Kidney glomerular epithelial cell (primary cell): ENCODE measurements at regions not wholly inside any gene's neighbourhood (a gene's known extent, or its start where the extent isn't known, plus 50 kb on each side); places are given as distances from the start of the nearest gene placed in this dataset.

Experiments used
- DNase-seq: peaks from one replicate; lab custom pipeline; 2025; lab: John Stamatoyannopoulos, UW

- no peak for DNase-seq
Measured at GRCh38 chr16:13552062-13552959, 367.6 kb upstream of the ERCC4 start.

DNA sequence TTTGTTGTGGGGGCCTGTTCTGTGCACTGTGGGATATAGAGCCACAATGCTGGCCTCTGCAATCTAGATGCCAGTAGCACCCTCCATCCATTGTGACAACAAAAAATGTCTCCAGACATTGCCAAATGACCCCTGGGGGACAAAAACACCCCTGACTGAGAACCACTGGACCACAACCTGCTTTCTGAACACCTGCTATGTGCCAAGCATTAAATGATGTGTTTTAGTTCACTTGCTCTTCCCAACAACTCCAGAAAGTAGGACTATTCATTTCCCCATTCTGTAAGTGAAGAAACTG, 367.0 kb upstream of the ERCC4 start:
- DNase-seq = no peak

DNA sequence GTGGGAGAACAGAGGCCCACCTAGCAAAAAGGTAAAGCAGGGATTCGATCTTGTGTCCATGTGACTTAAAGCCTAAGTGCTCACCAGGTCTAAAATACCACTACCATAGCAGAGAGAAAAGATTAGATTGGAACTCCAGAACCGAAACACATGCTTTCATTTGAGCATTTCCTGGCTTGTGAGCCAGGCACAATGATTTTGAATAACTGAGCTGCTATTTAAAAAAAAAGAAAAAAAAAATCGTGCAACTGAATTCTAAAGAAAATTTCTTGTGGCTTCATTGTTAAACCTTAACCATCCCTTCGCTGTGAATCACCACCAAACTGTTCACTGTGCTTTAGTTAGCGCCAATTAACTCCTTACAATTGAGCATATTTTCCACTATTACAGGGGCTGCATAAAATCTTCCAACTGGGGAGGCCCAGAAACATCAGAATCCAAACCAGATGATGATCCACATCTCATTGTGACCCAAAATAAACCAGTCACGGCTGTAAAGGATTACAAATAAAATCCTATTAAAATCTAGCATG, 366.4 kb upstream of the ERCC4 start:
- no peak for DNase-seq

- no peak for DNase-seq
Measured at GRCh38 chr16:13554005-13554404, 365.9 kb upstream of the ERCC4 start.

DNA sequence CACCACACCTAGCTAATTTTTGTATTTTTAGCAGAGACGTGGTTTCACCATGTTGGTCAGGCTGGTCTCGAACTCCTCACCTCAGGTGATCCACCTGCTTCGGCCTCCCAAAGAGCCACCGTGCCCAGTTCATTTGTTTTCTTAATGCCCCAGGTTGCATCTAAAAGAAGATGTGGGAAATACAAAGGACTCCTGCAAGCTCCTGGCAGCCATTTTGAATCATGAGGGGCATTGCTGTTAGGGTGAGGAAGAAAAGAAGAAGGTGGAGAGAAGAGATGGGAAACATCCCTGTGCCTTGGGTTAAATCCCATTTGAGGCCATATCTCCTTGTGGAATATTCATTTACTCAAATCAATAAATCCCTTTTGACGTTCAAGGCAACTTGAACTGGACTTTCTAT, 365.3 kb upstream of the ERCC4 start:
- no peak for DNase-seq

GRCh38 chr16:13557418-13557817, 362.5 kb upstream of the ERCC4 start:
- no peak for DNase-seq

- DNase-seq = no peak
Measured at GRCh38 chr16:13558752-13559151, 361.2 kb upstream of the ERCC4 start.

DNA sequence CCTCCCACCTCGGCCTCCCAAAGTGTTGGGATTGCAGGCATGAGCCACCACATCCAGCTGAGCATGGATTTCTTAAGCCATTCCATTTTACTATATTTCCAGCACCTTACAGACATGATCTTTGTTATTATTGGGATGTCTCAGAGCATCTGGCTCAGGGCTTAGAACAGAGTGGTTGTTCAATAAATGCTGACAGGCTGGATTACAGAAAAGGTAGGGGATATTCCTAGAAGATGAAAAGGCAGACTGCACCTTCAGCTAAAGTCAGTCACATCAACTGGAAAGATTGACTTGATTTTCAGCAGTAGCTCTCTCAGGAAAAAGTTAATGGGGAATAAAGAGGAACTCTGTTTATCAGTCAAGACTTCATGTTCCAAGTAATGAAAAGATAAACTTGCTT, 360.3 kb upstream of the ERCC4 start:
- DNase-seq = no peak

DNA sequence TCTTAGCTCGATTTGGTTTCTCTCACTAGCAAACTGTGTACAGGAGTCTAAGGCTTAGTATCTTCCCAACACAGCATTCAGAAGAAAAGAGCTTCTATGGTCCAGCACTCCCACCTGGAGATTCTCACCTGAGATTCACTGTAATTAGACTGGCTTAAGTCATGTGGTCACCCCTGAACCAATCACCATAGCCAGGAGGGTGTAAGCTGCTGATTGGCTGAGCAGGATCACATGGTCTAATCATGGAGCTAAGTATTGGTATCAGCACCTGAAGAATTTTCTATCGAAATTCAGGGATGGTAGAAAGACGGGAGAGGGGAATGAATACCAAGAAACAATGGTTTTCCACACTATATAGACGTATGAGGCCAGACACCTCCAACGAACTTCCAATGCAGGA, 359.8 kb upstream of the ERCC4 start:
- DNase-seq = no peak

- no peak for DNase-seq
Measured at GRCh38 chr16:13561291-13562070, 358.5 kb upstream of the ERCC4 start.

- no peak for DNase-seq
Measured at GRCh38 chr16:13568803-13569202, 351.2 kb upstream of the ERCC4 start.

- no peak for DNase-seq
Measured at GRCh38 chr16:13569986-13570385, 350.0 kb upstream of the ERCC4 start.

DNA sequence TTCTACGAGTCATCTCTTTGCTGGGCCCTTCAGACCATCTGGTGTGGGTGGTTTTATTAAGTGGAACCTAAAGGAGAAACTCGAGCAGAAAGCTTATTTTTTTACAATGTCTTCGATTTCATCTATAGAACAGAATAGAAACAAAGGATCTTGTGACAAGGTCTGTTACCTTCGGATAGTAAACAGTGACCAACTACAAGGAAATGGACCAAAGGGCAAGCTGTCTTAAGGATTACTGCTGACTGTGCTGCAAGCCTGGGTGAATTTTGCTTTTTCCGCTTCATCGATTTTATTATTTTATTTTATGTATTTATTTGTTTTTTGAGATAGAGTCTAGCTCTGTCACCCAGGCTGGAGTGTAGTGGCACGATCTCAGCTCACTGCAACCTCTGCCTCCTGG, 348.9 kb upstream of the ERCC4 start:
- DNase-seq = no peak

- DNase-seq = no peak
Measured at GRCh38 chr16:13573903-13574302, 346.1 kb upstream of the ERCC4 start.

GRCh38 chr16:13586051-13586450, 333.9 kb upstream of the ERCC4 start:
- no peak for DNase-seq

GRCh38 chr16:13587181-13587580, 332.8 kb upstream of the ERCC4 start:
- no peak for DNase-seq

GRCh38 chr16:13594823-13595222, 325.1 kb upstream of the ERCC4 start:
- no peak for DNase-seq

DNA sequence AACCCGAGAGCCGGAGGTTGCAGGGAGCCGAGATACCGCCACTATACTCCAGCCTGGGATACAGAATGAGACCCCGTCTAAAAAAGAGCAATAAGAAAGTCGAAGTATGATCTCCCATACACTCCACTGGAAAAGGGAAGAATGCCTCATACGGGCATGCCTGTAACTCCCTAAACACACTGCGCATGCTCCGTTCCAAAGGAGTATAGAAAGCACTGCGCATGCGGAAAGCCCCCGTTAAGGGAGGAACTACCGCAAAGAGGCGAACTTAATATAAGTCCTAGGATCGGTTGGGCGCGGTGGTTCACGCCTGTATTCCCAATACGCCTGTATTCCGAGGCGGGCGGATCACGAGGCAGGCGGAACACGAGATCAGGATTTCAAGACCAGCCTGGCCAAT, 313.1 kb upstream of the ERCC4 start:
- no peak for DNase-seq

DNA sequence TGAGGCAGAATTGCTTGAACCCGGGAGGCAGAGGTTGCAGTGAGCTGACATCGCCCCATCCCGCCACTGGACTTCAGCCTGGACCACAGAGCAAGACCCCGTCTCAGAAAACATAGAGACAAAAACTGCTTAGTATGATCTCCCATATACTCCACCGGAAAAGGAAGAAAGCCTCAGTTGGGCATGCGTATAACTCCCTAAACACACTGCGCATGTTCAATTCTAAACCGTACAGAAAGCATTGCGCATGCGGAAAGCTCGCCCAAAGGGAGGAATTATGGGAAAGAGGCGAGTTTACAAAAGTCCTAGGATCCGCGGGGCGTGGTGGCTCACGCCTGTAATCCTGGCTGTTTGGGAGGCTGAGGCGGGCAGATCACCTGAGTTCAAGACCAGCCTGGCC, 312.7 kb upstream of the ERCC4 start:
- no peak for DNase-seq

DNA sequence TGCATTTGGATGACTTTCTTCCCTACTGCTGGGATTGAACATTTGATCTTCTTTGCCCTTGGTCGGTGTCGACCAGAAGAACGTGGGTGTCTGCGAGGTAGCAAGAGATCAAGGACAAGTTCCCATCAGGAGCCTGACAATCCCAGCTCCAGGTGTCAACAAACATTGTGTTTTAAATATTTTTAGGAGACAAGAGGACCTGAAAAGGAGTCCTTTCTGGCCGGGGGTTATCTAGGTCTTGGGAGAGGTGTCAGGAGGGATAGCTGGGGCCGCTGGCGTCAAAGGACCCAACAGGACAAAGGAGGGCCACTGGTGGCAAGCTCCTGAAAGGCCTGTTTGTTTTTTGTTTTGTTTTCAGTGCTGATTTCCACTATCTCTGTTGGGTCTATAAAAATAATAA, 308.4 kb upstream of the ERCC4 start:
- no peak for DNase-seq

DNA sequence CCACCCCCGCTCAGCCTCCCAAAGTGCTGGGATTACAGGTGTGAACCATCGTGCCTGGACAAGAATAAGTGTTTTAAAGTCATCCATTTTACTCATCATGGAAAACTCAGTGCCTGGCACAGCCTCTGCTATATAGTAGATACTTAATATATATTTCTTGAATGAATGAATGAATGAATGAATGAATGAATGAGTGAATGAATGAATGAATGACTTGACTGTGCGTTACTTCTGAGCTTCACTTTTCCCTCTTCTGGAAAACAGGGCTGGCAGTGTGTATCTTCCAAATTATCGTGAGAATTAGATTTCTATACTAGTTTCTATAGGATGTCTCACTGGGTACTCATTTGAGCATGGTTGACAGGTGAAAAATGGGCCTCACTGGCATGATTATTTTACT, 307.3 kb upstream of the ERCC4 start:
- DNase-seq = no peak

DNA sequence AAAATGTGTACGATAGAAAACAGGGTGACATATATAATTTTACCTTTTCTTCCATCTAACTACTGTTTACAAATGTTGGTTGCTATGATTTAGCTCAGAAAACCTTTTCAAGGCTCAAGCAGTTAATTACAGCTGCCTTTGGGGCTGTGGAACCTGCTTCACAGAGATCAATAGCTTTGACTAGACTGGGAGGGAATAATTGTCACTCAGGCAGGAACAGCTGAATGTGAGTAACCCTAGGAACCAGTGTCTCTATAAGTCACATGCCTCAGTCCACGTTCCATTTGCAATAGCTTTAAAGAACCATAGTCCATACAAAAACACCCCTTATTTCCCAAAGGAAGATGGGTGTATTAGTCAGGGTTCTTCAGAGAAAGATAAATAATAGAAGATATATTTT, 306.8 kb upstream of the ERCC4 start:
- DNase-seq = no peak

GRCh38 chr16:13621639-13622038, 298.3 kb upstream of the ERCC4 start:
- no peak for DNase-seq
